H9 (cell line): ENCODE measurements at regions not wholly inside any gene's neighbourhood (a gene's known extent, or its start where the extent isn't known, plus 50 kb on each side); places are given as distances from the start of the nearest gene placed in this dataset.

Experiments used
- DNase-seq: peaks from one replicate; pipeline ENCODE4 v3.0.0-alpha.2; 2017
- H2AFZ ChIP-seq: one replicate; pipeline ENCODE4 v1.6.1; 2013; ENCODE audit warnings: mild to moderate bottlenecking, low read length, control low read depth, moderate library complexity
- H2AK5ac ChIP-seq: 2 replicates; pipeline ENCODE4 v1.6.1; 2013; ENCODE audit warnings: low read length, control low read depth, mixed read lengths; ENCODE audit not compliant: insufficient read length
- H2BK120ac ChIP-seq: one replicate; pipeline ENCODE4 v1.6.1; 2013; ENCODE audit warnings: low read depth, mild to moderate bottlenecking, low read length, control low read depth, inconsistent platforms; ENCODE audit not compliant: poor library complexity, severe bottlenecking
- H2BK12ac ChIP-seq: 2 replicates; pipeline ENCODE4 v1.6.1; 2013; ENCODE audit warnings: low read length, control low read depth, mixed read lengths, low read depth; ENCODE audit not compliant: insufficient read length
- H2BK15ac ChIP-seq: 2 replicates; pipeline ENCODE4 v1.6.1; 2013; ENCODE audit warnings: low read depth, low read length, control low read depth
- H2BK20ac ChIP-seq: one replicate; pipeline ENCODE4 v1.6.1; 2013; ENCODE audit warnings: low read depth, mild to moderate bottlenecking, low read length, control low read depth, inconsistent platforms; ENCODE audit not compliant: poor library complexity, severe bottlenecking
- H2BK5ac ChIP-seq: 2 replicates; pipeline ENCODE4 v1.6.1; 2013; ENCODE audit warnings: low read length, control low read depth, mixed read lengths; ENCODE audit not compliant: insufficient read length
- H3K14ac ChIP-seq: 2 replicates; pipeline ENCODE4 v1.6.1; 2013; ENCODE audit warnings: low read length, control low read depth; ENCODE audit not compliant: insufficient read depth
- H3K18ac ChIP-seq: 2 replicates; pipeline ENCODE4 v1.6.1; 2013; ENCODE audit warnings: low read depth, mild to moderate bottlenecking, mixed read lengths, low read length, control low read depth; ENCODE audit not compliant: insufficient read length
- H3K23ac ChIP-seq: 2 replicates; pipeline ENCODE4 v1.6.1; 2013; ENCODE audit warnings: low read length, control low read depth, mixed read lengths, low read depth; ENCODE audit not compliant: insufficient read length
- H3K23me2 ChIP-seq: 2 replicates; pipeline ENCODE4 v1.6.1; 2013; ENCODE audit warnings: low read depth, mild to moderate bottlenecking, mixed read lengths, low read length, control low read depth; ENCODE audit not compliant: insufficient read length, poor library complexity, severe bottlenecking
- H3K27ac ChIP-seq: 2 replicates; pipeline ENCODE4 v1.5.1; 2013; ENCODE audit warnings: low read length, control low read depth, mixed read lengths, low read depth; ENCODE audit not compliant: insufficient read length
- H3K27me3 ChIP-seq: 2 replicates; pipeline ENCODE4 v1.6.1; 2013; ENCODE audit warnings: low read length, control low read depth, inconsistent platforms; ENCODE audit not compliant: insufficient read depth
- H3K4ac ChIP-seq: 2 replicates; pipeline ENCODE4 v1.6.1; 2013; ENCODE audit warnings: low read depth, mild to moderate bottlenecking, control low read depth, inconsistent platforms, low read length, moderate library complexity
- H3K4me1 ChIP-seq: 2 replicates; pipeline ENCODE4 v1.6.1; 2013; ENCODE audit warnings: low read length, control low read depth, inconsistent platforms; ENCODE audit not compliant: insufficient read depth
- H3K4me2 ChIP-seq: 2 replicates; pipeline ENCODE4 v1.6.1; 2013; ENCODE audit warnings: low read length, control low read depth, mixed read lengths; ENCODE audit not compliant: insufficient read length, insufficient read depth
- H3K56ac ChIP-seq: 2 replicates; pipeline ENCODE4 v1.6.1; 2013; ENCODE audit warnings: low read depth, mild to moderate bottlenecking, mixed read lengths, low read length, control low read depth; ENCODE audit not compliant: insufficient read length
- H3K79me1 ChIP-seq: 2 replicates; pipeline ENCODE4 v1.6.1; 2013; ENCODE audit warnings: low read depth, mild to moderate bottlenecking, moderate library complexity, low read length, control low read depth, inconsistent platforms; ENCODE audit not compliant: insufficient read depth, poor library complexity, severe bottlenecking
- H3K79me2 ChIP-seq: 2 replicates; pipeline ENCODE4 v1.6.1; 2013; ENCODE audit warnings: low read length, control low read depth, inconsistent platforms; ENCODE audit not compliant: insufficient read depth
- H3K9ac ChIP-seq: 2 replicates; pipeline ENCODE4 v1.6.1; 2013; ENCODE audit warnings: low read length, control low read depth, mixed read lengths; ENCODE audit not compliant: insufficient read length; ENCODE audit errors: extremely low read depth
- H3K9me3 ChIP-seq: one replicate; pipeline ENCODE4 v1.6.1; 2013; ENCODE audit warnings: low read depth, low read length, inconsistent platforms; ENCODE audit not compliant: control insufficient read depth
- H3T11ph ChIP-seq: one replicate; pipeline ENCODE4 v1.6.1; 2013; ENCODE audit warnings: mild to moderate bottlenecking, low read length, control low read depth, inconsistent platforms
- H4K20me1 ChIP-seq: one replicate; pipeline ENCODE4 v1.6.1; 2013; ENCODE audit not compliant: control insufficient read depth, insufficient read length, insufficient read depth
- H4K5ac ChIP-seq: 2 replicates; pipeline ENCODE4 v1.6.1; 2013; ENCODE audit warnings: low read depth, mild to moderate bottlenecking, mixed read lengths, low read length, control low read depth; ENCODE audit not compliant: insufficient read length
- H4K8ac ChIP-seq: replicated peaks from 2 replicates; pipeline ENCODE4 v1.6.1; 2013; ENCODE audit warnings: low read length, control low read depth, mixed read lengths, low read depth; ENCODE audit not compliant: insufficient read length
- H4K91ac ChIP-seq: 2 replicates; pipeline ENCODE4 v1.6.1; 2013; ENCODE audit warnings: low read depth, mild to moderate bottlenecking, moderate library complexity, mixed read lengths, low read length, control low read depth; ENCODE audit not compliant: insufficient read length
- H3K27ac Mint-ChIP-seq, 3 experiments: 2 replicates in 2 of 3; 3 replicates in 1 of 3; pipeline ENCODE4 v1.8.0; 2020 to 2021; ENCODE audit warnings: mixed read lengths in 3 of 3, mild to moderate bottlenecking in 1 of 3, moderate library complexity in 1 of 3
- H3K27me3 Mint-ChIP-seq: 2 replicates; pipeline ENCODE4 v1.8.0; 2021; ENCODE audit warnings: low read depth, mild to moderate bottlenecking, moderate library complexity, mixed read lengths
- H3K36me3 Mint-ChIP-seq, 3 experiments: 2 replicates in 2 of 3; 3 replicates in 1 of 3; pipeline ENCODE4 v1.8.0; 2020 to 2021; ENCODE audit warnings: low read depth in 3 of 3, mixed read lengths in 3 of 3; ENCODE audit not compliant: insufficient read depth in 1 of 3
- H3K4me1 Mint-ChIP-seq, 2 experiments: 2 replicates each; pipeline ENCODE4 v1.8.0; 2020; ENCODE audit warnings: mixed read lengths in 2 of 2
- H3K4me3 Mint-ChIP-seq, 2 experiments: 2 replicates in 1 of 2; 3 replicates in 1 of 2; pipeline ENCODE4 v1.8.0; 2020 to 2021; ENCODE audit warnings: mild to moderate bottlenecking in 2 of 2, mixed read lengths in 2 of 2, moderate library complexity in 1 of 2
- H3K9me3 Mint-ChIP-seq, 2 experiments: 2 replicates in 1 of 2; 3 replicates in 1 of 2; pipeline ENCODE4 v1.8.0; 2020; ENCODE audit warnings: mild to moderate bottlenecking in 2 of 2, mixed read lengths in 2 of 2, moderate library complexity in 1 of 2
- WGBS: extraction: QIAGEN DNeasy Blood & Tissue Kit; methylation state at CpG from one replicate; pipeline ENCODE4 v1.1.7; 2013; ENCODE audit warnings: missing lambda C conversion rate, low lambda C conversion rate, mixed read lengths; ENCODE audit not compliant: insufficient read length; ENCODE audit errors: extremely low coverage; 5-methylcytosine and 5-hydroxymethylcytosine counted together
- TF ChIP-seq, protein P1 (sequence below): fragments of 200-600 bp; sonication (generic); conservative IDR thresholded peaks from 3 replicates; pipeline ENCODE4 v1.8.0; 2021; ENCODE audit warnings: antibody characterized with exemption, mild to moderate bottlenecking

DNA sequence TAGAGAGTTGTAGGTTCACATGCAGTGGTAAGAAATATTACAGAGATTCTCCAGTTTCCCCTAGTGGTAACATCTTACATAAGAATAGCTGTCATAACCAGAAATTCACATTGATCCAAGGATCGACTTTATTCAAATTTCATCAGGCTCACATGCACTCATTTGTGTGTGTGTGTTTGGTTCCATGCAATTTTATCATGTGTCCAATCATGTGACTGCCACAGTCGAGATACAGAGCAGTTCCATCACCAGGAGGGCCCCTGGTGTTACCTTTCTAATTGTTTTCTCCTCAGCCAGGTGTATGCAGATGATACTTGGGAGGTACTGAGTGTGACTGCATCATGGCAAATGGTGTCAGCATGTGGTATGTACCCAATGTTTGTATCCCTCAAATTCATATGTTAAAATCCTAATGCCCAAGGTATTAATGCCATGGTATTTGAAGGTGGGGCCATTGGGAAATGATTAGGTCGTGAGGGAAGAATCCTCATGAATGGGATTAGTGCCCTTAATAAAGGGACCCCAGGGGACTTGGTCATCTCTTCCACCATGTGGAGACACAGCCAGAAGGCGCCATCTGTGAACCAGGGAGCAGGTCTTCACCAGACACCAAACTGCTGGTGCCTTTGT is 126.3 kb downstream of the CXCL12 start:
- H3K27ac Mint-ChIP-seq: peak overlapping the region in 1 of 3 experiments; percentile 37; a peak in 1 of 7 replicates
- TF ChIP-seq, protein P1, sequence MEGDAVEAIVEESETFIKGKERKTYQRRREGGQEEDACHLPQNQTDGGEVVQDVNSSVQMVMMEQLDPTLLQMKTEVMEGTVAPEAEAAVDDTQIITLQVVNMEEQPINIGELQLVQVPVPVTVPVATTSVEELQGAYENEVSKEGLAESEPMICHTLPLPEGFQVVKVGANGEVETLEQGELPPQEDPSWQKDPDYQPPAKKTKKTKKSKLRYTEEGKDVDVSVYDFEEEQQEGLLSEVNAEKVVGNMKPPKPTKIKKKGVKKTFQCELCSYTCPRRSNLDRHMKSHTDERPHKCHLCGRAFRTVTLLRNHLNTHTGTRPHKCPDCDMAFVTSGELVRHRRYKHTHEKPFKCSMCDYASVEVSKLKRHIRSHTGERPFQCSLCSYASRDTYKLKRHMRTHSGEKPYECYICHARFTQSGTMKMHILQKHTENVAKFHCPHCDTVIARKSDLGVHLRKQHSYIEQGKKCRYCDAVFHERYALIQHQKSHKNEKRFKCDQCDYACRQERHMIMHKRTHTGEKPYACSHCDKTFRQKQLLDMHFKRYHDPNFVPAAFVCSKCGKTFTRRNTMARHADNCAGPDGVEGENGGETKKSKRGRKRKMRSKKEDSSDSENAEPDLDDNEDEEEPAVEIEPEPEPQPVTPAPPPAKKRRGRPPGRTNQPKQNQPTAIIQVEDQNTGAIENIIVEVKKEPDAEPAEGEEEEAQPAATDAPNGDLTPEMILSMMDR: no peak; the same call in 2 of the 3 replicates

More for the DNA sequence above, 126.3 kb downstream of the CXCL12 start:
- H3K14ac ChIP-seq: no peak overlapping the region
- H2BK120ac ChIP-seq: no peak overlapping the region
- no peak overlapping the region for H2BK5ac ChIP-seq
- H3K36me3 Mint-ChIP-seq: no peaks in the 10 kb centered on the region; a peak in 1 of 7 replicates
- H3K4me2 ChIP-seq: no peak overlapping the region
- H4K91ac ChIP-seq: no peak overlapping the region
- H3T11ph ChIP-seq: no peak overlapping the region
- no peak overlapping the region for H2BK12ac ChIP-seq
- H3K27me3 Mint-ChIP-seq: peaks cover 3% of the 10 kb centered on the region
- no peaks in the 10 kb centered on the region for H3K79me2 ChIP-seq
- H2BK15ac ChIP-seq: no peak overlapping the region
- no peak overlapping the region for H3K18ac ChIP-seq
- no peak overlapping the region for H3K4ac ChIP-seq
- no CpG with 5 or more reads among the region's 4 CpGs for WGBS
- no peak overlapping the region for H3K56ac ChIP-seq
- H3K23ac ChIP-seq: no peak overlapping the region
- no peaks in the 10 kb centered on the region for H4K20me1 ChIP-seq
- no peak overlapping the region for H4K5ac ChIP-seq
- H3K9me3 ChIP-seq: no peaks in the 10 kb centered on the region
- H2AK5ac ChIP-seq: no peak overlapping the region
- no peaks in the 10 kb centered on the region for H3K79me1 ChIP-seq
- no peaks in the 10 kb centered on the region; the same call in 1 of the 2 replicates for H3K4me1 ChIP-seq
- H3K23me2 ChIP-seq: no peaks in the 10 kb centered on the region
- no peak overlapping the region for H3K9ac ChIP-seq
- H3K9me3 Mint-ChIP-seq: no peaks in the 10 kb centered on the region; a peak in 2 of 5 replicates
- H4K8ac ChIP-seq: no peak overlapping the region
- no peaks in the 10 kb centered on the region for H3K27me3 ChIP-seq
- H2BK20ac ChIP-seq: no peak overlapping the region
- no peak overlapping the region for H2AFZ ChIP-seq
- H3K4me3 Mint-ChIP-seq: no peak overlapping the region
- H3K4me1 Mint-ChIP-seq: peaks cover 15 to 17% of the 10 kb centered on the region in 2 experiments
- H3K27ac ChIP-seq: no peak overlapping the region
- no peak for DNase-seq
